GM18858 (cell line): ENCODE measurements at regions not wholly inside any gene's neighbourhood (a gene's known extent, or its start where the extent isn't known, plus 50 kb on each side); places are given as distances from the start of the nearest gene placed in this dataset.
A peak's percentile ranks its signal among the peaks of the same experiment; 100 is the strongest.

ENCODE experiments used
- ATAC-seq: cut with Tn5 transposase; IDR thresholded peaks from one replicate; pipeline ENCODE4 v1.9.1; 2021; ENCODE audit not compliant: unreplicated experiment

GRCh38 chr3:145815707-145816413 lies 345.1 kb downstream of the PLOD2 start:
- ATAC-seq, result no peak

GRCh38 chr3:145817870-145818483 lies 343.0 kb downstream of the PLOD2 start:
- ATAC-seq, result peak; percentile 69

GRCh38 chr3:145820170-145820569 lies 340.8 kb downstream of the PLOD2 start:
- no peak for ATAC-seq

- ATAC-seq, result no peak
Measured at GRCh38 chr3:145842294-145842902, 318.6 kb downstream of the PLOD2 start.

GRCh38 chr3:145843561-145843960 lies 317.4 kb downstream of the PLOD2 start:
- no peak for ATAC-seq

GRCh38 chr3:145849115-145849514 lies 311.9 kb downstream of the PLOD2 start:
- ATAC-seq, result no peak

GRCh38 chr3:145854499-145854898 lies 306.5 kb downstream of the PLOD2 start:
- no peak for ATAC-seq

GRCh38 chr3:145857956-145858355 lies 303.0 kb downstream of the PLOD2 start:
- peak; percentile 45 for ATAC-seq

GRCh38 chr3:145864336-145864735 lies 296.6 kb downstream of the PLOD2 start:
- no peak for ATAC-seq

- ATAC-seq, result no peak
Measured at GRCh38 chr3:145865399-145866018, 295.5 kb downstream of the PLOD2 start.

GRCh38 chr3:145869958-145870357 lies 291.0 kb downstream of the PLOD2 start:
- peak; percentile 70 for ATAC-seq

GRCh38 chr3:145882436-145882835 lies 278.5 kb downstream of the PLOD2 start:
- no peak for ATAC-seq

- ATAC-seq, result no peak
Measured at GRCh38 chr3:145889730-145890129, 271.3 kb downstream of the PLOD2 start.

GRCh38 chr3:145892869-145893268 lies 268.1 kb downstream of the PLOD2 start:
- no peak for ATAC-seq

- no peak for ATAC-seq
Measured at GRCh38 chr3:145893331-145893730, 267.7 kb downstream of the PLOD2 start.

GRCh38 chr3:145898487-145898886 lies 262.5 kb downstream of the PLOD2 start:
- ATAC-seq, result peak; percentile 19

GRCh38 chr3:145899241-145899640 lies 261.7 kb downstream of the PLOD2 start:
- ATAC-seq, result peak; percentile 39

GRCh38 chr3:145900056-145900829 lies 260.7 kb downstream of the PLOD2 start:
- ATAC-seq, result peak; percentile 69

- no peak for ATAC-seq
Measured at GRCh38 chr3:145902166-145902565, 258.8 kb downstream of the PLOD2 start.

GRCh38 chr3:145903472-145904013 lies 257.4 kb downstream of the PLOD2 start:
- no peak for ATAC-seq

GRCh38 chr3:145904138-145904537 lies 256.8 kb downstream of the PLOD2 start:
- ATAC-seq, result no peak
